Activated T-cell treated with anti-CD3 and anti-CD28 coated beads, Interleukin-2, amount 50 U/mL, for 4 hours (primary cell): ENCODE measurements at regions not wholly inside any gene's neighbourhood (a gene's known extent, or its start where the extent isn't known, plus 50 kb on each side); places are given as distances from the start of the nearest gene placed in this dataset.

ENCODE experiments used
- ATAC-seq, 2 donors: fragments of 200-7000 bp; cut with Tn5 transposase; one replicate each; pipeline ENCODE4 v1.10.0; 2021
- DNase-seq: peaks from one replicate; pipeline ENCODE4 v3.0.0-alpha.2; 2020
- H3K27me3 Mint-ChIP-seq: one replicate; pipeline ENCODE4 v1.8.0; 2021; ENCODE audit warnings: low read depth, mixed read lengths
- H3K36me3 Mint-ChIP-seq: one replicate; pipeline ENCODE4 v1.8.0; 2022; ENCODE audit warnings: mixed read lengths; ENCODE audit not compliant: insufficient read depth
- H3K4me1 Mint-ChIP-seq: one replicate; pipeline ENCODE4 v1.8.0; 2021; ENCODE audit warnings: low read depth, mixed read lengths
- H3K4me3 Mint-ChIP-seq: one replicate; pipeline ENCODE4 v1.8.0; 2021; ENCODE audit warnings: mild to moderate bottlenecking, moderate library complexity, mixed read lengths
- H3K9me3 Mint-ChIP-seq: one replicate; pipeline ENCODE4 v1.8.0; 2021; ENCODE audit warnings: mixed read lengths

DNA sequence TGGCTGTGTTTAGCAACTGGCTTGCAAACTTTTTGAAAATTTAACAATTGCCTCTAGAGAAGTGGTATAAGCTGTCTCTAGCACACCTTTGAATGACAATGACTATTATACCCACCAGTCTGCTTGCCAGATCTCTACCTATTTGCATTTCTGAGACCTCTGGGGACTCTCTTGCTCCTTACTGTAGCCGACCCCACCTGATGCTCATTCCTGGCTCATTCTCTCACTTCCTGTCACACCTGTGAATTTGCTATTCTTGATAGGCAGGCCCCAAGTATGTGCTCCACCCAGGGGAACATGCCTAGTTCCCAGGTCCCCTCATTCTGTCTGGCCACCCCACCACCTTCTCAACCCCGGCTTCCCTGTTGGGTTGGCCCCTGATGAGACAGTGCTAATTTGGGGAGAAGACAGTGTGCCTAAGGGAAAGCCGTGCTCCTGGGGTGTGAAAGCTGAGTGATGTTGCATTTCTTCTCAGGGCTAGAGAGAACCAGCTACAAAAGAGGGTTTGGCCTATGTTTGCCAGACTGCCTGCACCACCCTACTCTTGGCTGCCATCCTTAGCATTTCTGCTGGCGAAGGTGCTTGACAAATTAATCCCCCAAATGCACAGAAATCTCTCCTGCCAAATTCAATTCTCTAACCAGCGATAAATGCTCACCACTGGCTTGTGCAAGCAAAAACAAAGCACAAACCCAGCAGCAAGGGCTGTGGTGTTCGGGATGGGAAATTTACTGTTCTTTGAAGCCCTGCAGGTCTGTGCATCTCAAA, 138.2 kb downstream of the RPS24 start:
- Mint-ChIP-seq H3K27me3 (peaks cover 8% of the 10 kb centered on the region), H3K9me3 (no peaks in the 10 kb centered on the region), H3K36me3 (no peaks in the 10 kb centered on the region), H3K4me3 (no peak overlapping the region), H3K4me1 (no peaks in the 10 kb centered on the region)
- ATAC-seq (no peak), DNase-seq (no peak)

DNA sequence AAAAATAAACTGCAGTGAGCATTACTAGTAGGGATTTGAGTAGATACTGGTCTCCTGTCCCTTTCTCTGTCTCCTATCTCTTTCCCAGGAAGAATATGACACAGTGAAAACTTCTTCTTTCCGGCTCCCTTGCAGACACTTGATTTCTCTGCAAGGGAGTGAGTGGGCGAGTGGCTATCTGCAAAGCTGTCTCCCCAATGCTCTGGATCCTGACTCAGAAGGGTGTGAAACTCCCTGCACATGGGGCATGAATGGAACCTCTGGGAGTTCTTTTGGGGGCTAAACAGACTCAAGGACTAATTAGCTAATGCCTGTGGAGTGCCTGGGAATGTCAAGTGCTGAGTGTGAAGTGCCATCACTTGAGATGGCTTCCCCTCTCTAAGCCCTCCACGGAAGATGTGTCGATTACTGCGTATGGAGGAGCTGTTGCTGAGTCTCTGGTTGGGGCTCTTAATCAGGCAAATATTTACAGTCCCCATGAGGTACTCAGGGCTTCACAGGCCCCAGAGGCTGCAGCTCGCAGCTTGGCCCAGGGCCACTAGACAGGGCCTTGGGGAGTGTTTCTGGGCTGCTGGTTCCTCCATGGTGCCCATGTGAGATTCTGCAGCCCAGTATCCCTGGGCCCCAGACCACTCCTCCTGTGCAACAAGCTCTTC, 139.8 kb downstream of the RPS24 start:
- Mint-ChIP-seq H3K4me1 (no peaks in the 10 kb centered on the region), H3K36me3 (no peaks in the 10 kb centered on the region), H3K9me3 (no peaks in the 10 kb centered on the region), H3K4me3 (no peak overlapping the region), H3K27me3 (peaks cover 6% of the 10 kb centered on the region)
- DNase-seq (no peak), ATAC-seq (no peak)

DNA sequence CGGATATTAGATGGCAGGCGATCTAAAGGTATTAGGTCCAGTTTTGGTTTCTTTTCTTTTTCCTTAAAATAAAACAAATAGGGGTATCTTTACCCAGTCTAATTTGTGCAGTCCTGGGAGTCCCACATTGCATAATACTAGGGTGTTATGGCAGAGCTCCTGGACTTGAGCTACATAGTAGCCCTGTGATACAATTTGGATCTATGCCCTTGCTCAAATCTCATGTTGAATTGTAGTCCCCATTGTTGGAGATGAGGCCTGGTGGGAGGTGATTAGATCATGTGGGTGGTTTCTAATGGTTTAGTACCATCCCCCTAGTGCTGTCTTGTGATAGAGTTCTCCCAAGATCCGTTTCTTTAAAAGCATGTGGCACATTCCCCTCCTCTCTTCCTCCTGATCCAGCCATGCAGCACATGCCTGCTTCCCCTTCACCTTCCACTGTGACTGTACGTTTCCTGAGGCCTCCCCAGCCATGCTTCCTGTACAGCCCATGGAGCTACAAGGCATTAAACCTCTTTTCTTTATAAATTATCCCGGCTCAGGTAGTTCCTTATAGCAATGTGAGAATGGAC, 141.9 kb downstream of the RPS24 start:
- Mint-ChIP-seq H3K4me3 (no peak overlapping the region), H3K36me3 (no peaks in the 10 kb centered on the region), H3K4me1 (no peaks in the 10 kb centered on the region), H3K9me3 (no peaks in the 10 kb centered on the region), H3K27me3 (no peaks in the 10 kb centered on the region)
- ATAC-seq = no peak
- no peak for DNase-seq

DNA sequence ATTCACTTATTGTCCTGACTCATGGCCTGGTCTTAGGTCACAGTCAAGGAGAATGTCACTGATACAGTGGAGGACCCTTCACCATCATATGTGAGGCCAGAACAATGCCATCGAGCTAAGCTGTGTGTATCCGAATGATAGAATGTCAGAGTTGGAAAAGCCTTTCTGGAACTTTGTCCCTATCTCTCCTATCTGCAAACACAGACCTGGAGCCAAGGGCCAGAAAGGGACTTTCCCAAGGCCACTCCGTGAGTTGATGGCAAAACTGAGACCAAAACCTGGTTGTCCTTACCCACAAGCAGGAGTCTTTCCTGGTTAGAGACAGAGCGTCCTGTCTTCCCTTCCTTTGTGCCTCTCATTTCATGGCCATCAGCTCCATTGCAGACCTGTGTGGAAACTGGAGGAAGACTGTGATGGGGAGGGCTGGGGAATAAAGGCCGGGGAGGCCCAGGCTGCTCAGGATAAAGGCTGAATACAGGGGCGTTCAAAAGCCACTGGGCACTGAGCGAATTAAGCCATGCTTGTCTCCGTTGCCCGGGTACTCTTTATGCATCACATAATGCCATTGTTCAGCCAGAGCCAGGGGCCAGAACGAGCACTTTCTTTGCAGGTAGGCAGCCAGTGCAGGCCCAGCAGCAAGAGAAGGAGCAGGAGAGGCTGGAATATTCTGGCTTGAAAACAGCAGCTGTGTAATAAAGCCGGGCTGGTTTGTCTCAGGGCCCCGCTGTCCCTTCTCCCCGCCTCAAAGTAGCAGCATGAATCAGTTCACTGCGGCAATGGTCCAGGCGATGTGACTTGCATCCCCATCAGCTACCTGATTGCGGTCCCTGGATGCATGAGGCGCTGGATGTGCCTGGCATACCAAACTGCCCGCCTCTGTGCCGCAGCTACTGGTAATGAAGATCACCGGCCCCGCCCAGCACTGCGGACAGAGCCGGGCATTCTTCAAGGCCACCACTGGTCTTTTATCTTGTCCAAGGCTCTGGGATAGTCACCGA, 143.0 kb downstream of the RPS24 start:
- no peaks in the 10 kb centered on the region for H3K27me3 Mint-ChIP-seq
- DNase-seq = no peak
- H3K9me3 Mint-ChIP-seq = no peaks in the 10 kb centered on the region
- no peaks in the 10 kb centered on the region for H3K36me3 Mint-ChIP-seq
- no peak overlapping the region for H3K4me3 Mint-ChIP-seq
- no peak for ATAC-seq
- H3K4me1 Mint-ChIP-seq = no peaks in the 10 kb centered on the region

DNA sequence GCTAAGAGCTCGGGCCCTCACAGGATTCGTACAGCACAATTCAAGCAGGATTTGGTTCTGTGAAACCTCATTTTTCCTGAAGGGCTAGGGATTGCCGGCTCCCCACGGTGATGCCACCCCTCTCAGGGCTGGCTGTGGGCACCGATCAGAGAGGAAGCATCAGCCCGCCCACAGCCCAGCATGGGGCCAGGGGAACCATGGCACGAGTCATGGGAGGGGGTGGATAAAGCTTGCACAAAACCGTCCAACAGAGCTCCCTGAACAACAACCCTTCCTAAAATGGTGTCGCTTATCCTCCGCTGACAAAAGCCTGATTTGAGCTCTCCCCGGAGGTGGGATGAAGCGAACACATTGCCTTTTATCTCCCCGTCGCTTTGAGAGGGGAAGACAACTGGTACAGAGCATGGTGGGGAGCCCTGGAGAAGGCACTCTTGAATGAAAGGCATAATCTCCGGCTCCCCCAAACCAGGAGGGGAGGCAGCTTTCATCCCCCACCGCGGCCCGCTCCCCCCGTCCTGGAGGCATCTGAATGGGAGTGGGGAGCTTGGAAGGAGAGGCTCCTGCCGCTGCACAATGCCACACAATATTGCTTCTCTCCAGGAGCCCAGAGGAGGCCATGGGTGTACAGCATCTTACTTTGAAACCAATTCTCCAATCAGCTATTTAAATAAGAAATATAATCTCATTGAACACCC, 144.0 kb downstream of the RPS24 start:
- ATAC-seq = no peak
- Mint-ChIP-seq H3K36me3 (no peaks in the 10 kb centered on the region), H3K27me3 (no peaks in the 10 kb centered on the region), H3K4me3 (no peak overlapping the region), H3K4me1 (no peaks in the 10 kb centered on the region), H3K9me3 (no peaks in the 10 kb centered on the region)
- DNase-seq = no peak

DNA sequence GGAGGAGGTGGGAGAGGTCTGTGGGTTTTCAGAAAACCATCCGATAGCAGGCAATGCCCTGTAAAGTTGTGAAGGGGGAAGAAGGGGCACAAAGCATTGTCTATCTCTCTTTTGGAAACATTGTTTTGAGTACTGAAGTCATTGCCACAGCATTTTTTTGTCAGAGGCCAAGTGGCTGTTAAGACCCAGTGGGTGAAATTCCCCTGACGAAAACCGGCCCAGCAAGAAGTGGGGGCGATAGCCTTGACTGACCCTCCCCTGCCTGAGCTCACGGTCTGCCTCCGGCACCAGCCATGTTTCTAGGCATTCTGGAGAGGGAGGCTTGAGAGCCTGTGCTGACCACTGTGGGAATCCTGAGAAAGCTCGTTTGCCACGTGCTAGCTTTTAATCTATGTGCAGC, 144.7 kb downstream of the RPS24 start:
- Mint-ChIP-seq H3K36me3 (no peaks in the 10 kb centered on the region), H3K4me3 (no peak overlapping the region), H3K4me1 (no peaks in the 10 kb centered on the region), H3K9me3 (no peaks in the 10 kb centered on the region), H3K27me3 (no peaks in the 10 kb centered on the region)
- DNase-seq = no peak
- ATAC-seq = no peak

DNA sequence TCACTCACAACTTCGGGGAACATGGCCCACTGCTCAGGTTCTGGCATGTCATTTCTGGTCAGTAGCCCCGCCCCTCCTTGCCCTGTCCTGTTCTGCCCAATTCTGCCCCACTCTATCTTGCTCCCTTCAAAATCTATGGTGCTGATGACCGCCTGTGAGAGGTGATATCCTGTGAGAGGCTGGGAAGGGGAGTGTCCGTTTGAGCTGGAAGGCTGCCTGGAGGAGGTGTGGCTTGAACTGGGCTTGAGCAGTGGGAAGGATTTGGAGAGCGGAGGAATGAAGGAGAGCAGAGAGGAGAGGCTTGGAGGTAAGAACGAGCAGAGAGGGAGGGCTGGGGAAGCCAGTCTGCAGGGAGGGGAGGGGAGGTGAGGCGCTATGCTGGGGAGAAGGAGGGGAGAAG, 145.3 kb downstream of the RPS24 start:
- no peak for ATAC-seq
- no peak overlapping the region for H3K4me3 Mint-ChIP-seq
- DNase-seq = no peak
- no peaks in the 10 kb centered on the region for H3K4me1 Mint-ChIP-seq
- no peaks in the 10 kb centered on the region for H3K36me3 Mint-ChIP-seq
- no peaks in the 10 kb centered on the region for H3K27me3 Mint-ChIP-seq
- no peaks in the 10 kb centered on the region for H3K9me3 Mint-ChIP-seq

DNA sequence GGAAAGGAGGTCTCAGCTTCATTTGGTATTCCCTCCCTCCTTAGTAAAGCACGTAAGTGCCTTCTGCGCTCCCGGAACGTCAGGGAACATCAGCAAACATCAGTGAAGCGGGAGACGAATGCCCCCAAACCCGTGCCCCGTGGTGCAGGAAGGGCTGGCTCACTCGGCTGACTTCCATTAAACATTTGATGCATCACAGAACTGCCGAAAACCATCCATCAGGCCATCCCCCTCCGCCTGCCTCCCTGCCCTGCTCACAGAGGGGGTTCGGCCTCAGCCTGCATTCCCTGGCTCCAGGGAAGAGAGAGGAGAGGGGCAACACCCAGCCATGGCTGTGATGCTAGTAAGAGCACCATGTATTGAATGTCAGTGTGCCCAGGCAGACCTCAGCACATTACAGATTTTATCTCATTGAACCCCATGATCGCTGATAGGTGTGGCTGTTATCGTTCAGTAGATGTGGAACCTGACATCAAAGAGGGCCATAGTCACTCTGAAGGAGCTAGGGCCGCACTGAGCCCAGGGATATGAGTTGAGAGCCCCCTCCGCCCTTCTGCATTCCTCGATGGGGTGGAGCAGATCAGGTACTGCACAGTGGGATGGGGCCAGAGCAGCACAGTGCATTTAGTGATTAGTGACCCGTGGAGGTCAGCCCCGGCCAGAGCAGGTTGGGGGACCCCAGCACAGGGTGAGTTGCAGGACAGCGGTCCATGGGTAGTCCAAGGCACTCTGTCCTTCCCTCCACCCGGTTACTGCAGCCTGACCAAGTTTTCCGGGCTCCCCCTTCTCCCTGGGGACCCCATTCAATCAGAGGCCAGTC, 146.4 kb downstream of the RPS24 start:
- Mint-ChIP-seq H3K4me3 (no peak overlapping the region), H3K4me1 (no peaks in the 10 kb centered on the region), H3K9me3 (no peaks in the 10 kb centered on the region), H3K36me3 (no peaks in the 10 kb centered on the region), H3K27me3 (no peaks in the 10 kb centered on the region)
- DNase-seq = no peak
- no peak for ATAC-seq

DNA sequence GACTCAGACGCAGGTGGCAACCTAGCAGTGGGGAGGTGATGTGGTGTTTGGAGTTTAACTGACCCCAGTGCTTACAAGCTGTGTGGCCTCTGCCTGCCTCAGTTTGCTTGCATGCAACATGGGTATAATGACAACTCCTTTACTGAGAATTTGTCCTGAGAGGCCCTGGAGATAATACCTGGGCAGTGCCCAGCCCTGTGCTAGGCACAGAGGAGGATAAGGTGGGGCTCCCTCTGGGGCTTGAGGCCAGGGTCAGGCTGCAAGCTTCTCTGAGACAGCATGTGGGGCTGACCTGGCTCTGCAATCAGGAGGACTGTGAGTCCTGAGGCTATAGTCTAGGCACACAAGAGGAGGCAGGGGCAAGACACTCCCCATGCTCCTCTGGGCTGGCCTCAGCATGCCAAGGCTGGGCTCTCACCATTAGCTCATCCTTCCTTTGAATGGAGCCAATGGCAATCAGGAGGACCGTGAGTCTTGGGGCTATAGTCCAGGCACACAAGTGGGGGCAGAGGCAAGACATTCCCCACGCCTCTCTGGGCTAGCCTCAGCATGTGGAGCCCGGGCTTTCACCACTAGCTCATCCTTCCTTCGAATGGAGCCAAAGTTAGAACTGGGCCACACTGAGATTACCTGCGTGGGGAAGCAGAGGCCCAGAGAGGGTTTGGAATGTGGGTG, 147.9 kb downstream of the RPS24 start:
- Mint-ChIP-seq H3K4me3 (no peak overlapping the region), H3K4me1 (no peaks in the 10 kb centered on the region), H3K27me3 (no peaks in the 10 kb centered on the region), H3K9me3 (no peaks in the 10 kb centered on the region), H3K36me3 (no peaks in the 10 kb centered on the region)
- DNase-seq = no peak
- no peak for ATAC-seq

DNA sequence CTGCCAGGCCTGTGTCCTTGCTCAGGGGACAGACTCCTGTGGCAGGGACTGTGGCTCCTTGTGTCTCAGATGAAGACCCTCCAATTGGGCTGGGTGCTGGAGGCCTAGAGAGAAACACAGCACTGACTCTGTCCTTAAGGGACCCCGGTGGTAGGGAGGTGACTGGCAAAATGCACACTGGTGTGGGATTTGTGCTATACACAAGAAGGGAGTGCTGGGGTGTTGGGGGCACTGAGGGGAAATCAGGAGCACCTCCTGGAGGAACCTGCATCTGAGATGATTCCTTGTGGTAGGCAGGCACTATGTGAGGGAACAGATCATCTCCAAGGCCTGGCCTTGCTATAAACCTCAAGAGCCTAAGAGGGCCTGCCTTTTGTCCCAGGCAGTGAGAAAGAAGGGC, 149.2 kb downstream of the RPS24 start:
- H3K4me1 Mint-ChIP-seq = no peaks in the 10 kb centered on the region
- H3K9me3 Mint-ChIP-seq = no peaks in the 10 kb centered on the region
- no peak overlapping the region for H3K4me3 Mint-ChIP-seq
- no peaks in the 10 kb centered on the region for H3K36me3 Mint-ChIP-seq
- DNase-seq = no peak
- no peak for ATAC-seq
- H3K27me3 Mint-ChIP-seq = no peaks in the 10 kb centered on the region

DNA sequence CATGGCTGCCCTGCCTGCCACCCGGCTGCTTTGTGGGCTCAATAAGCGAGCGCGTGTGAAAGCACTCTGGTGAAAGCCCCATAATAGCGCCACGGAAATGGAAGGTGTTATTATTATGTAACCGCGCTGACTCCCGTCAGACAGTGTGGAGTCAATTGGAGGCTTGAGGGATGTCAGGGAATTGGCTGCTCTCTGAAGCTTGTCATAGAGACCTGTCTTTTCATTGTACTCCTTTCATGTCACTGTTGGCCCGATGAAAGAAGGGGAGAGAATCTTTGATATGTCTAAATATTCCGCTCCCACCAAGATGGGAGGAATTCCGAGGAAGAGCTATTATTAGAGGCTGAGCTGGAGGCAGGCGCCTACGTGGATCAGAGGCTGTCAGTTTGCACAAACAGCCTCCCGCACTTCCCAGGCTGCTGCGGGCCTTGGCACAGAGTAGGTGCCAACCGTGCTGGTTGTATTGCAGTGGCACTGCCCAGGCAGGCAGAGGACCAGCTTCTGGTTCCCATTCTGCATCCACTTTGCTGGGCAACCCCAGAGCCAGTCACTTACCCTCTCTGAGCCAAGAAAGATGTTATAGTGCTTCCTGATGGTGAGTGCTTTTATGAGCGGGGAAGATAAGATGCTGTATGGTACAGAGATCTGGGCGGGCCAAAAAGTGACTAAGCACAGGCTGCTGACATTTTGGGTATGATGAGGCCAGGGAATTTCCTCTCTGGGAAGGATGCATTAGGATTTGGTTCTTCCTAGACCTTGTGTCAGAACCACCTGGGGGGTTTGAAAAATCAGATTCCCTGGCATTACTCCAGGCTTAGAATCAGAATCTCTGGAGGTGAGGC, 151.4 kb downstream of the RPS24 start:
- Mint-ChIP-seq H3K4me1 (no peaks in the 10 kb centered on the region), H3K27me3 (no peaks in the 10 kb centered on the region), H3K9me3 (no peaks in the 10 kb centered on the region), H3K4me3 (no peak overlapping the region), H3K36me3 (no peaks in the 10 kb centered on the region)
- DNase-seq (no peak), ATAC-seq (no peak)

DNA sequence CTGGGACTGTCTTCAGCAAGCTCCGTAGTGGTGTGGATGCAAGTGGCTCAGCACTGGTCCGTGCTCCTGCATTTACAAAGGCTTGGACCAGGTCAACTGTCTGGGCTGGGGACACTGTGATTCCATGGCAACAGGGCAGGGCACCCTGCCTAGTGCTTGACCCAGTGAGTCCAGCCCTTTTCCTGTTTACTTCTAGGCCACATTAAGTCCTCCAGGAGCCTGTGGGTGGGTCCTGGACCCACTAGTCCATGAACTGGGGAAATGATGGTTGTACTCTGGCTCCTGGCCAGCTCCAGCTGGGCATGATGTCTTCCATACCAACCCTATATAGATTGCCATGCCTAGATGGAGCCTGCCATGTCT, 152.0 kb downstream of the RPS24 start:
- no peaks in the 10 kb centered on the region for H3K27me3 Mint-ChIP-seq
- H3K4me3 Mint-ChIP-seq = no peak overlapping the region
- H3K4me1 Mint-ChIP-seq = no peaks in the 10 kb centered on the region
- ATAC-seq = no peak
- no peak for DNase-seq
- H3K36me3 Mint-ChIP-seq = no peaks in the 10 kb centered on the region
- no peaks in the 10 kb centered on the region for H3K9me3 Mint-ChIP-seq
